ENCODE measurements at regions not wholly inside any gene's neighbourhood (a gene's known extent, or its start where the extent isn't known, plus 50 kb on each side); places are given as distances from the start of the nearest gene placed in this dataset.

GRCh38 chr2:12934146-12934756 lies 217.5 kb downstream of the TRIB2 start:
- no peaks in the 10 kb centered on the region for H3K36me3 Mint-ChIP-seq (ENCODE audit: low read depth)
- DNase-seq (no peak), ATAC-seq (no peak)
- no peaks in the 10 kb centered on the region for H3K9me3 Mint-ChIP-seq (ENCODE audit: low read depth)
- ChIA-PET POLR2A (interaction anchor here (0.6 kb wide), 1 partner anchor 195 kb away, joined by 4 read pairs; no protein-coding TSS in a partner anchor), CTCF (no interaction called here)
- intact Hi-C loops (cut with DNase I, micrococcal nuclease): loop anchor here in 1 of 2 experiments (5.0 to 10.0 kb wide), 2 partner anchors 519 to 1072 kb away; no protein-coding TSS in a partner anchor
- peaks cover 11% of the 10 kb centered on the region for H3K27me3 Mint-ChIP-seq
- no peak overlapping the region for H3K4me3 Mint-ChIP-seq
- peaks cover under 1% of the 10 kb centered on the region for H3K4me1 Mint-ChIP-seq
- no peak overlapping the region for H3K27ac Mint-ChIP-seq

GRCh38 chr2:12935222-12935621 lies 218.5 kb downstream of the TRIB2 start:
- intact Hi-C loops (cut with DNase I, micrococcal nuclease): loop anchor here in 1 of 2 experiments (10.0 kb wide), 1 partner anchor 520 kb away; no protein-coding TSS in a partner anchor
- POLR2A ChIA-PET: no interaction called here

GRCh38 chr2:12935796-12936195 lies 219.1 kb downstream of the TRIB2 start:
- ATAC-seq: no peak
- CTCF ChIA-PET: interaction anchor here (0.7 kb wide), 1 partner anchor 220 kb away, joined by 3 read pairs; no protein-coding TSS in a partner anchor

More at GRCh38 chr2:12935222-12935621, 218.5 kb downstream of the TRIB2 start:
- no peaks in the 10 kb centered on the region for H3K36me3 Mint-ChIP-seq (ENCODE audit: low read depth)
- ATAC-seq (no peak), DNase-seq (no peak)
- H3K4me1 Mint-ChIP-seq: no peaks in the 10 kb centered on the region
- peaks cover 6% of the 10 kb centered on the region for H3K27me3 Mint-ChIP-seq
- CTCF ChIA-PET: interaction anchor here (0.7 kb wide), 1 partner anchor 220 kb away, joined by 3 read pairs; no protein-coding TSS in a partner anchor
- H3K27ac Mint-ChIP-seq: no peak overlapping the region
- no peak overlapping the region for H3K4me3 Mint-ChIP-seq
- H3K9me3 Mint-ChIP-seq (ENCODE audit: low read depth): no peaks in the 10 kb centered on the region

GRCh38 chr2:12941203-12941602 lies 224.5 kb downstream of the TRIB2 start:
- Mint-ChIP-seq H3K4me3 (no peak overlapping the region), H3K36me3 (ENCODE audit: low read depth) (no peaks in the 10 kb centered on the region), H3K27me3 (peaks cover 2% of the 10 kb centered on the region), H3K27ac (no peak overlapping the region), H3K4me1 (no peaks in the 10 kb centered on the region), H3K9me3 (ENCODE audit: low read depth) (peaks cover 3% of the 10 kb centered on the region)
- intact Hi-C loops (cut with DNase I, micrococcal nuclease): loop anchor here in 1 of 2 experiments (10.0 kb wide), 1 partner anchor 646 kb away; no protein-coding TSS in a partner anchor
- CTCF ChIA-PET: no interaction called here
- ATAC-seq (no peak), DNase-seq (no peak)
- POLR2A ChIA-PET: no interaction called here

More at GRCh38 chr2:12935796-12936195, 219.1 kb downstream of the TRIB2 start:
- intact Hi-C loops (cut with DNase I, micrococcal nuclease): loop anchor here in 1 of 2 experiments (10.0 kb wide), 1 partner anchor 521 kb away; no protein-coding TSS in a partner anchor
- Mint-ChIP-seq H3K4me3 (no peak overlapping the region), H3K9me3 (ENCODE audit: low read depth) (no peaks in the 10 kb centered on the region), H3K27me3 (peaks cover 6% of the 10 kb centered on the region), H3K36me3 (ENCODE audit: low read depth) (no peaks in the 10 kb centered on the region), H3K27ac (no peak overlapping the region), H3K4me1 (no peaks in the 10 kb centered on the region)
- POLR2A ChIA-PET: no interaction called here
- DNase-seq: no peak

- Mint-ChIP-seq H3K36me3 (ENCODE audit: low read depth) (no peaks in the 10 kb centered on the region), H3K27me3 (peaks cover 17% of the 10 kb centered on the region), H3K4me3 (no peak overlapping the region), H3K9me3 (ENCODE audit: low read depth) (no peaks in the 10 kb centered on the region), H3K4me1 (peaks cover 10% of the 10 kb centered on the region), H3K27ac (no peak overlapping the region)
- DNase-seq (no peak), ATAC-seq (no peak)
- CTCF ChIA-PET: interaction anchor here (0.6 to 2.5 kb wide), 5 partner anchors 17 to 676 kb away, joined by 3 to 14 read pairs (median 4); no protein-coding TSS in a partner anchor
- intact Hi-C loops (cut with DNase I, micrococcal nuclease): loop anchor here in 1 of 2 experiments (5.0 to 10.0 kb wide), 2 partner anchors 59 to 654 kb away; no protein-coding TSS in a partner anchor
- POLR2A ChIA-PET: no interaction called here
These were observed 231.7 kb downstream of the TRIB2 start for GRCh38 chr2:12948231-12948960.

- H3K27ac Mint-ChIP-seq: peak overlapping the region; percentile 26
- POLR2A ChIA-PET: no interaction called here
- intact Hi-C loops (cut with DNase I, micrococcal nuclease): loop anchor here in 1 of 2 experiments (5.0 to 10.0 kb wide), 2 partner anchors 58 to 654 kb away; no protein-coding TSS in a partner anchor
These were observed 232.2 kb downstream of the TRIB2 start for GRCh38 chr2:12948961-12949353.

GRCh38 chr2:12949406-12949805 lies 232.7 kb downstream of the TRIB2 start:
- ATAC-seq (no peak), DNase-seq (no peak)
- no peaks in the 10 kb centered on the region for H3K36me3 Mint-ChIP-seq (ENCODE audit: low read depth)
- ChIA-PET POLR2A (no interaction called here), CTCF (interaction anchor here (1.0 to 2.5 kb wide), 3 partner anchors 18 to 58 kb away, joined by 3 to 14 read pairs (median 4); no protein-coding TSS in a partner anchor)
- peaks cover 17% of the 10 kb centered on the region for H3K27me3 Mint-ChIP-seq
- H3K9me3 Mint-ChIP-seq (ENCODE audit: low read depth): no peaks in the 10 kb centered on the region
- H3K27ac Mint-ChIP-seq: no peak overlapping the region
- no peak overlapping the region for H3K4me3 Mint-ChIP-seq
- intact Hi-C loops (cut with DNase I, micrococcal nuclease): loop anchor here in 1 of 2 experiments (5.0 to 10.0 kb wide), 2 partner anchors 58 to 655 kb away; no protein-coding TSS in a partner anchor
- peaks cover 10% of the 10 kb centered on the region for H3K4me1 Mint-ChIP-seq

More at GRCh38 chr2:12948961-12949353, 232.2 kb downstream of the TRIB2 start:
- Mint-ChIP-seq H3K4me3 (no peak overlapping the region), H3K27me3 (peaks cover 17% of the 10 kb centered on the region), H3K9me3 (ENCODE audit: low read depth) (no peaks in the 10 kb centered on the region), H3K4me1 (peaks cover 10% of the 10 kb centered on the region), H3K36me3 (ENCODE audit: low read depth) (no peaks in the 10 kb centered on the region)
- ATAC-seq (peak; percentile 84), DNase-seq (peak; percentile 46)
- CTCF ChIA-PET: interaction anchor here (0.6 to 2.5 kb wide), 5 partner anchors 18 to 677 kb away, joined by 3 to 14 read pairs (median 4); no protein-coding TSS in a partner anchor

GRCh38 chr2:12950174-12950573 lies 233.4 kb downstream of the TRIB2 start:
- Mint-ChIP-seq H3K4me3 (no peak overlapping the region), H3K4me1 (peaks cover 10% of the 10 kb centered on the region), H3K36me3 (ENCODE audit: low read depth) (no peaks in the 10 kb centered on the region), H3K27ac (no peak overlapping the region), H3K9me3 (ENCODE audit: low read depth) (no peaks in the 10 kb centered on the region), H3K27me3 (peaks cover 17% of the 10 kb centered on the region)
- ChIA-PET CTCF (interaction anchor here (1.6 to 2.5 kb wide), 2 partner anchors 19 to 57 kb away, joined by 4 to 14 read pairs; no protein-coding TSS in a partner anchor), POLR2A (no interaction called here)
- no peak for DNase-seq
- intact Hi-C loops (cut with DNase I, micrococcal nuclease): loop anchor here in 1 of 2 experiments (5.0 kb wide), 1 partner anchor 1118 kb away; no protein-coding TSS in a partner anchor
- ATAC-seq: no peak

- DNase-seq: no peak
- Mint-ChIP-seq H3K4me1 (peaks cover 10% of the 10 kb centered on the region), H3K27me3 (peaks cover 15% of the 10 kb centered on the region), H3K9me3 (ENCODE audit: low read depth) (no peaks in the 10 kb centered on the region), H3K27ac (no peak overlapping the region), H3K36me3 (ENCODE audit: low read depth) (no peaks in the 10 kb centered on the region), H3K4me3 (no peak overlapping the region)
- ATAC-seq: no peak
- ChIA-PET CTCF (interaction anchor here (0.5 to 1.7 kb wide), 3 partner anchors 20 to 905 kb away, joined by 3 to 7 read pairs (median 3); no protein-coding TSS in a partner anchor), POLR2A (no interaction called here)
- intact Hi-C loops (cut with DNase I, micrococcal nuclease): loop anchor here in 1 of 2 experiments (5.0 kb wide), 1 partner anchor 1119 kb away; no protein-coding TSS in a partner anchor
These were observed 234.4 kb downstream of the TRIB2 start for GRCh38 chr2:12950957-12951656.

GRCh38 chr2:12951657-12951973 lies 234.9 kb downstream of the TRIB2 start:
- Mint-ChIP-seq H3K27me3 (peaks cover 15% of the 10 kb centered on the region), H3K27ac (no peak overlapping the region), H3K4me1 (peaks cover 10% of the 10 kb centered on the region), H3K4me3 (no peak overlapping the region), H3K36me3 (ENCODE audit: low read depth) (no peaks in the 10 kb centered on the region), H3K9me3 (ENCODE audit: low read depth) (no peaks in the 10 kb centered on the region)
- intact Hi-C loops (cut with DNase I, micrococcal nuclease): loop anchor here in 1 of 2 experiments (5.0 kb wide), 1 partner anchor 1119 kb away; no protein-coding TSS in a partner anchor
- DNase-seq (no peak), ATAC-seq (no peak)
- ChIA-PET POLR2A (no interaction called here), CTCF (interaction anchor here (0.5 to 1.7 kb wide), 3 partner anchors 20 to 906 kb away, joined by 3 to 7 read pairs (median 3); no protein-coding TSS in a partner anchor)
